ENCODE measurements at regions not wholly inside any gene's neighbourhood (a gene's known extent, or its start where the extent isn't known, plus 50 kb on each side); places are given as distances from the start of the nearest gene placed in this dataset.

DNA sequence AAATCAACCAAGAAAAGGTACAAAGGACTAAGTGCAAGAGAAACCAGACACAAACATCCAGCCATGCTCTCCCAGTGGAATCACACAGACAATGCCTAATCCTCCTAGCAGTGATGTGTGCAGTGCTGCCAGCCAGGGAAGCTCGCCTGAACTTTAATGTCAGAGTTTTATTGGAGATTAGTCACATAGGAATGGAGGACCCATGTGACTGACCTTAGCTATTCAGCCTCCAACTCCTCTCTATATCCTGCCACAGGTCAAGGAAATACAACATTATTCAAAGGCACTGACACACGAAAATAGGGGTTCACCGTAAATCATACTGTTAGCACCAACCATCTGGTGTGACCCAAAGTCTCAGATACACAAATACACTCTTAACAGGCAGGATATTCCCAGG lies 684.6 kb downstream of the DOK5 start:
- TF ChIP-seq FOXK2 (IDR thresholded peaks at IDR 0.05) (no peak), L3MBTL2 (conservative IDR thresholded peaks at IDR 0.05) (no peak), FOXM1 (IDR thresholded peaks at IDR 0.05; ENCODE audit: borderline replicate concordance) (no peak), LEF1 (IDR thresholded peaks at IDR 0.05; ENCODE audit: borderline replicate concordance) (no peak)
- no peak for DNase-seq (ENCODE audit: extremely low spot score)
- ChIA-PET POLR2A (no interaction called here), CTCF (no interaction called here)

DNA sequence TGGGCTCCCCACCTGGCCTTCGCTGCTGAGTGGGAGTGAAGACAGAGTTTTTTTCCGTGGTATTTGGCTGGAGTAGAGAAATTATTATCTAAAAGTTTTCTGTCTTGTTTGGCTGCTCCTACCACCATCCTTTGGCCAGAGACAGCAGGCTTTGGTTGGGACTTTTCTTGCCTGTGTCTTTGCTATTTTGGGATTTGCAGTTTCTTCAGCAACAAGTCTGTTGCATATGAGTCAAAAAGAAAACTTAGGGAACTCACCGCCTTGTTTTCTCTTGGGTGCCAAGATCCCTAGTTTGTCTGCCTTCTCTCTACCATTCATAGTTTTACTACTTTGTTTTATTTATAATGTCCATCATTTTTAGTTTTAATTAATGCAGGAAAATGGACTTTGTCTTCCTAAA lies 683.8 kb downstream of the DOK5 start:
- TF ChIP-seq FOXM1 (IDR thresholded peaks at IDR 0.05; ENCODE audit: borderline replicate concordance) (no peak), ELF4 (IDR thresholded peaks at IDR 0.05) (no peak), ARNT (IDR thresholded peaks at IDR 0.05) (no peak), CTBP1 (IDR thresholded peaks at IDR 0.05; ENCODE audit: borderline replicate concordance) (no peak), ZNF384 (IDR thresholded peaks at IDR 0.05) (no peak), FOXK2 (IDR thresholded peaks at IDR 0.05) (no peak), SP1 (IDR thresholded peaks at IDR 0.05) (no peak), FOXA1 (IDR thresholded peaks at IDR 0.05) (no peak)
- TF ChIP-seq, protein P1, sequence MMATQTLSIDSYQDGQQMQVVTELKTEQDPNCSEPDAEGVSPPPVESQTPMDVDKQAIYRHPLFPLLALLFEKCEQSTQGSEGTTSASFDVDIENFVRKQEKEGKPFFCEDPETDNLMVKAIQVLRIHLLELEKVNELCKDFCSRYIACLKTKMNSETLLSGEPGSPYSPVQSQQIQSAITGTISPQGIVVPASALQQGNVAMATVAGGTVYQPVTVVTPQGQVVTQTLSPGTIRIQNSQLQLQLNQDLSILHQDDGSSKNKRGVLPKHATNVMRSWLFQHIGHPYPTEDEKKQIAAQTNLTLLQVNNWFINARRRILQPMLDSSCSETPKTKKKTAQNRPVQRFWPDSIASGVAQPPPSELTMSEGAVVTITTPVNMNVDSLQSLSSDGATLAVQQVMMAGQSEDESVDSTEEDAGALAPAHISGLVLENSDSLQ (IDR thresholded peaks at IDR 0.05): no peak
- POLR2A ChIA-PET: no interaction called here

DNA sequence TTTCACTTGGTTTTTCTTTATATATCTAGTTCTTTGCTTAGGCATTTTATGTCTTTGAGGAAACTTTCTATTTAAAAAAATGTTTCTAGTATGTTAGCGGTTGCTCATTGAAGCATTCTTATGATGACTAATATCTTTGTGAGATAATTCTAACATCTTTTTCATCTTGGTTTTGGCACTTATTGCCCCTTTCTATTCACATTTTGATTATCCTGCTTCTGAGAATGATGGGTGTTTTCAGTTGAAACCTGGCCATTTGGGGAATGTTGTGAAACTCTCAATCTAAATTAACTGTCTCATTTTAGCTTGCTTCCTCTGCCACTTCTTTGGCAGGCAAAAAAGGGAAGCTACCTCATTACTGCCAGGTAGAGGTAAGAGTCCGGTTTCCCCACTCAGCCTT lies 683.1 kb downstream of the DOK5 start:
- no peak for DNase-seq (ENCODE audit: extremely low spot score)
- POLR2A ChIA-PET: no interaction called here
- CTCF ChIA-PET: no interaction called here
- TF ChIP-seq CTBP1 (IDR thresholded peaks at IDR 0.05; ENCODE audit: borderline replicate concordance): no peak
- no peak for TF ChIP-seq FOXK2 (IDR thresholded peaks at IDR 0.05)
- no peak for TF ChIP-seq FOXM1 (IDR thresholded peaks at IDR 0.05; ENCODE audit: borderline replicate concordance)
- TF ChIP-seq SUZ12 (IDR thresholded peaks at IDR 0.05): no peak
- TF ChIP-seq NFRKB (IDR thresholded peaks at IDR 0.05): no peak
- no peak for TF ChIP-seq ZNF384 (IDR thresholded peaks at IDR 0.05)

More for the DNA sequence above, 683.8 kb downstream of the DOK5 start:
- no peak for DNase-seq (ENCODE audit: extremely low spot score)
- CTCF ChIA-PET: no interaction called here

DNA sequence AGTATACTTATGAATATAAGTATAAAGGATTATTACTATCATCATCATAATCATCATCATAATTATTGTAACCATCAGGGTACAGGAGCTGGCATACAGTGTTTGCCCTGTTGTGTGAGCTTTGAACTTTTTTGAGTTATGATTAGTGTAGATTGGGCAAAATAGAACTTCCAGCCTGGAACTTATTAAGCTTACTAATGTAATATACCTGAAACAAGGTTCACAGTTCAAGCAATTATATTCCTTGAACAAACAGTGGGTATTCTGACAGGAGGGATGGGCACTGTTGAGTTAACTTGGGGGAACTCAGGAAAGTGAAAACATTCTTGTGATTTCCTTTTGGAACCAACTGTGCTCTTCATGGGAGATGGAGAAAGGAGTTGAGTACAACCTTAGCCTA lies 680.0 kb downstream of the DOK5 start:
- TF ChIP-seq TARDBP (IDR thresholded peaks at IDR 0.05): no peak
- no peak for TF ChIP-seq FOXM1 (IDR thresholded peaks at IDR 0.05; ENCODE audit: borderline replicate concordance)
- no peak for TF ChIP-seq SP1 (IDR thresholded peaks at IDR 0.05)
- TF ChIP-seq BHLHE40 (IDR thresholded peaks at IDR 0.05; ENCODE audit: borderline replicate concordance): no peak
- no peak for TF ChIP-seq SUZ12 (IDR thresholded peaks at IDR 0.05)
- TF ChIP-seq, protein P1 (IDR thresholded peaks at IDR 0.05): no peak
- TF ChIP-seq CTBP1 (IDR thresholded peaks at IDR 0.05; ENCODE audit: borderline replicate concordance): no peak
- TF ChIP-seq FOXA1 (IDR thresholded peaks at IDR 0.05): no peak
- no peak for TF ChIP-seq NFRKB (IDR thresholded peaks at IDR 0.05)
- no peak for TF ChIP-seq FOXK2 (IDR thresholded peaks at IDR 0.05)
- no peak for TF ChIP-seq L3MBTL2 (conservative IDR thresholded peaks at IDR 0.05)
- no peak for TF ChIP-seq ZNF384 (IDR thresholded peaks at IDR 0.05)
- no peak for TF ChIP-seq HDGF (IDR thresholded peaks at IDR 0.05; ENCODE audit: borderline replicate concordance)
- TF ChIP-seq LEF1 (IDR thresholded peaks at IDR 0.05; ENCODE audit: borderline replicate concordance): no peak
- TF ChIP-seq ARNT (IDR thresholded peaks at IDR 0.05): no peak
- no peak for TF ChIP-seq ELF4 (IDR thresholded peaks at IDR 0.05)
- ChIA-PET CTCF (no interaction called here), POLR2A (no interaction called here)
- no peak for DNase-seq (ENCODE audit: extremely low spot score)

DNA sequence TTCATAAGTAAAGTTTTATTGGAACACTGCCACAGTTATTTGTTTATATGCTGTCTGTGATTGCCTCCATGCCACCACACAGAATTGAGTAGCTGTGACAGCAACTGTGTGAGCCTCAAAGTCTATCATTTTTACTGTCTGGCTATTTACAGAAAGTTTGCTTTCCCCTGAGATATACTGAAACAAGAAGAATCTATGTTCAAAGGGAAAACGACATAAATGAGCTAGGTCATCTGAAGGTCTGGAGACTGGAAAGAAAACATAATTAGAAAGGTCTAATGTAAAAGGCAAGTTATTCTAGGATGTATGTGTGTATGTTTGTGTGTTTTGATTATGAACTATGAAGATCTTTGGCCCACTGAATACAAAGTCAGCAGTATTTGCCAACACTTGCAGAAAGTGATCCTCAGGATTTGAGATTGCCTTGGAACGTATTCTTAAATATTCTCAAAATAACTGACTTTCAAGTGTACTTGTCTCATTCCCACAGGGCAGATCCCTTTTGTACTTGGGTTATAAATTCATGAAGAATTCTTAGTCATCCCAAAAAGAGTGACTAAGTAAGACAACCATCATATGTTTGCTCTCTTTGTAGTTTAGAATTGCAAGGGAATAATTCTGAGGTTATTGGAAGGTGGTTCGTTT lies 677.7 kb downstream of the DOK5 start:
- ChIA-PET POLR2A (no interaction called here), CTCF (no interaction called here)
- TF ChIP-seq ARNT (IDR thresholded peaks at IDR 0.05) (no peak), FOXM1 (IDR thresholded peaks at IDR 0.05; ENCODE audit: borderline replicate concordance) (no peak)
- no peak for DNase-seq (ENCODE audit: extremely low spot score)

DNA sequence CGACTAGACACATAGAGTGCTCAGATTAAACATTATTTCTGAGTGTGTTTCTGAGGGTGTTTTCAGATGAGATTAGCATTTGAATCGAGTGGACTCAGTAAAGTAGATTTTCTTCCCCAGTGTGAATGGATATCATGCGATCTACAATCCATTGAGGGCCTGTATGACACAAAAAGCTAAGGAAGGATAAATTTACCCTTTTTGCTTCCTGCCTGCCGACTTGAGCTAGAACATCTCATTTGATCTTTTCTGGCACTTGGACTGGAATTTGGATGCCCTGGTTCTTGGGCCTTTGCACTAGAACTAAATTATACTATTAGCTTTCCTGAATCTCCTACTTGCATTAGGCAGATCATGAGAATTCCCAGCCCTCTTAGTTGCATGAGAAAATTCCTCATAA lies 675.8 kb downstream of the DOK5 start:
- CTCF ChIA-PET: no interaction called here
- POLR2A ChIA-PET: no interaction called here

More for the DNA sequence above, 675.8 kb downstream of the DOK5 start:
- TF ChIP-seq, protein P1 (IDR thresholded peaks at IDR 0.05): no peak
- no peak for TF ChIP-seq FOXA1 (IDR thresholded peaks at IDR 0.05)
- TF ChIP-seq ZNF384 (IDR thresholded peaks at IDR 0.05): no peak
- TF ChIP-seq SUZ12 (IDR thresholded peaks at IDR 0.05): no peak
- no peak for TF ChIP-seq TARDBP (IDR thresholded peaks at IDR 0.05)
- TF ChIP-seq SP1 (IDR thresholded peaks at IDR 0.05): no peak
- TF ChIP-seq HDGF (IDR thresholded peaks at IDR 0.05; ENCODE audit: borderline replicate concordance): no peak
- no peak for TF ChIP-seq ARNT (IDR thresholded peaks at IDR 0.05)
- no peak for TF ChIP-seq ELF4 (IDR thresholded peaks at IDR 0.05)
- TF ChIP-seq FOXK2 (IDR thresholded peaks at IDR 0.05): no peak
- no peak for TF ChIP-seq L3MBTL2 (conservative IDR thresholded peaks at IDR 0.05)
- no peak for TF ChIP-seq CTBP1 (IDR thresholded peaks at IDR 0.05; ENCODE audit: borderline replicate concordance)
- TF ChIP-seq LEF1 (IDR thresholded peaks at IDR 0.05; ENCODE audit: borderline replicate concordance): no peak
- no peak for TF ChIP-seq NFRKB (IDR thresholded peaks at IDR 0.05)
- TF ChIP-seq FOXM1 (IDR thresholded peaks at IDR 0.05; ENCODE audit: borderline replicate concordance): no peak
- TF ChIP-seq BHLHE40 (IDR thresholded peaks at IDR 0.05; ENCODE audit: borderline replicate concordance): no peak
- DNase-seq (ENCODE audit: extremely low spot score): no peak
